NCI-H748 (cell line): ENCODE measurements at regions not wholly inside any gene's neighbourhood (a gene's known extent, or its start where the extent isn't known, plus 50 kb on each side); places are given as distances from the start of the nearest gene placed in this dataset.
A peak's percentile ranks its signal among the peaks of the same experiment; 100 is the strongest.
"Not testable (repeated sequence)": the region's sequence is repeated elsewhere in the genome, so short reads cannot be mapped to it uniquely, and the experiment has no call there.

Experiments
- DNase-seq: peaks from one replicate; lab custom pipeline; 2025; ENCODE audit not compliant: unreplicated experiment; lab: John Stamatoyannopoulos, UW

DNA sequence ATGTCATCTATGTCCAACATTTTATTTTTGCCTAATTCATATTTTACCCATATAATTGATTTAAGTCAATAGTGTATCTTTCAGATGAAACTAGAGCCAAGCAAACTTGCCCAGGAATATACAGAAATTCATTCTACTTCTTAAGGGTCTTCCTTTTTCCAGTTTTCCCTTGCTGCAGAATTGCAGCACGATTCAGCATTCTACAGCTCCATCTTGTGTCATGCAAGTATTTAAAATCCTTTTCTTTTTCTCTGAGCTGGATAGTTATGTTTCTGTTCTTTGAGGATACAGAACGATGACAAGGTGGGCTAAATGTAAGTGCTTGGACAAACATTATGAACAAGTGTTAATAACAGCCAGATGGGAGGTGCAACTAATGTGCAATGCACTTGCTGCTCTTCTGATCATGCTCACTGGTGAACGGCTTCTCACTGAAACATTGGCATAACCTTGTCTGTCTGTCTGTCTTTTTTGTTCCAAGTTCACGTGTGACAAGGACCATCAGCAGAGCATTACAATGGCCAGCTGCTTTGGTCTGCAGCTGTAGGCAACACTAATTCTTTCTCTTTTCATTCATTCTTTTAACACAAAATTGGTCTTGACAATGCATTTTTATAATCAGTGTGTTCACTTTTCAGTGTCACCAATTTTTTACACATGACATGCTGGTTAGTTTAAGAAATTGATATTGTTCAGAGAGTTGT lies 1821.7 kb downstream of the ARAP2 start:
- peak; percentile 57 for DNase-seq

DNA sequence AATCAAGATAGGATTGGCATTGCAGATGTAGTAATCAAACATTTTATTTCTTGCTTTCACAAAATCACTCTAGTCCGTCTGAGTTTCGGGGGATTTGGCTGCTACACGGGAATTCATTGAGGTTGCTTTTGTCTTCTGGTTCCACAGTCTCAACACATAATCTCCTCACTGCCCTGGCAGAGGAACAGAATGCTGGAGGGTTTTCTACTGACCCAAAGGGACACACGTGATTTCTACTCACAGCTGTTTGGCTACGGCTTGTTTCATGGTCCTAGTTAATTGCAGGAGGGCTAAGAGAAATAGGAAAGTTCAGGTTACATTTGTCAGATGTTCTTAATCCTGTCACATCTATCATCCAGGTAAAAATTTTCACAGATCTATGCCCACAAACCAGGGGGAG lies 1811.6 kb downstream of the ARAP2 start:
- DNase-seq: no peak

DNA sequence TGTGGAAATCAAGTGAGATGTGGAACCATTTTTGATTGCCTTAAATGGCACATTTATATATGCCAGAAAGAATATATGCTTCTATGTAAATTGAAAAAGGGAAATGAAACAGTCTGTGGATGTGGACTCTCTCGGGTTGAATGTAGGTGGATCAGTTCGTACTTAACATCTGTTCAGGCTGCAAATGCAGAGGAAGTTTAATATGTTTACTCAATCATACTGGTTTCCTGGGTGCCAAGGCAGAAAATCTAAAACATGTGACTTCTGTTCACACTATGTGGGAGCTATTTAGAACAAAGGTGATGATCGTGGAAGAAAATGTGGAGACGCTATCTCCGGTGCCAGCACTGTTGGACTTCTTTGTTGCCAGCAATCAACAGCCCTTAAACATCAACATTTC lies 1809.9 kb downstream of the ARAP2 start:
- DNase-seq: not testable (repeated sequence)

DNA sequence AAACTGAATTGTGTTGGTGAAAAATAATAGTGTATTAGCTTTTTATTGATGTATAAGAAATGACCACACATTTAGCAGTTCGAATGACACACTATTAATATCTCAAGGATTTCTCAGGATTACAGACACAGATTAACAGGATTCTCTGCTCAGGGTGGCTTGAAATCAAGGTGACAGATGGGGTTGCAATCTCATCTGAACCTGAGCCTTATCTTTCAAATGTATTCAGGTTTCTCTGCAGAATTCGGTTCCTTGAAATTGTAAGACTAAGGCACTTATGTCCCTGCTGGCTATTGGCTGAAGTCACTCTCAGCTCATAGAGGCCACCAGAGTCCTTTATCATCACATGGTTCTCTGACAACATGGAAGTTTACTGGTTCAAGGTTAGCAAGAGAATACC lies 1780.1 kb downstream of the ARAP2 start:
- no peak for DNase-seq

DNA sequence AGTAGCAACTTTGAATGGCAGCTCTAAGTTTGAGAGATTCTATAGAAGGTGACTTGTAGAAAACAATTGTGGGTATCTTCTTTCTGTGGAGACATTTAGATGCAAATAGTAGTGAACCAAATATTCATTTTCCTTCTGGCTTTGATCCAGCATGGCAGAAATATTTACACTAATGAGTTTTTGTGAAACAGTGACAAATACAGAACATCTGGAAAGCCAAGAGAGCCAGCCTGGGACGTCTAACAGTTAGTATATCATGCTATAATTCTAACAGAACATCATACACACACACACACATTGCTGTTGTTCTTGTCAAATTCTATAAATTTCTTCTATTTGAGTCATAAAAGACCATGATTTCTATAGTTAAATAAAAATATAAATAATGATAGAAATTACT lies 1777.9 kb downstream of the ARAP2 start:
- DNase-seq: no peak

DNA sequence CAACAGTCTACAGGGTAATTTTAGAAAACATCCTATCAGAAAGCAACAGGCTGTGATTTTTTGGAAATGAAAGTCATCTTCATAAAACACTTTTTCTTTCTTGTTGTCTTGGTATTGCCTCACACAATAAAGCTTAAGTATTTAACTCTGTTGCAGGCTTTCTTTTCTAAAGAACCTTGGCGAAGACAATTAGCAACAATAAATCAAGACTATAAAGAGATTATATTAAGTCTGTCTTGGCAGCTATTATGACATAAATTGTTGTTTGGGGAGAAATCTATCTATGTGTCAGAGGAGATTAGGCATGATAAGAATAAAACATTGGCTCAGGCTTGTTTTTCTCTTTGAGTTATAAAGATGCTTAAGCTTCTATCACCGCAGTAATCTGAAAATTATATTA lies 1774.8 kb downstream of the ARAP2 start:
- DNase-seq: no peak

DNA sequence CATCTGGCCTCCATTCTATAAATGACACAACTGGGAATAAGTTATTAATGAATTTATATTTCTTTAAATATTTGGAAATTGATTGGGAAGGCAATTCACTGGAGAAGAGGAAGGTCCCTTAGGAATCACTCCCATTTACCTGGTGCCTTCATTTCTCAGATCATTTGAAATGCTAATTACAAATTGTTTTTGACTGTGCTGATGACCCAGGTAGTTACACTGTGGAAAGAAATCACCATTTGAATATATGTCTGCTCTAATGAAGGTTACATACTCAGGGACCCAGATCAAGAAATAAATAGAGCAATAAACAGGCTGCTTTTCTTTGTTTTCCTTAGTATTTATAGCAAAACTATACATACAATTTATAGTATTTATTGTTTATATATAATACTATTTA lies 1759.1 kb downstream of the ARAP2 start:
- DNase-seq: no peak

DNA sequence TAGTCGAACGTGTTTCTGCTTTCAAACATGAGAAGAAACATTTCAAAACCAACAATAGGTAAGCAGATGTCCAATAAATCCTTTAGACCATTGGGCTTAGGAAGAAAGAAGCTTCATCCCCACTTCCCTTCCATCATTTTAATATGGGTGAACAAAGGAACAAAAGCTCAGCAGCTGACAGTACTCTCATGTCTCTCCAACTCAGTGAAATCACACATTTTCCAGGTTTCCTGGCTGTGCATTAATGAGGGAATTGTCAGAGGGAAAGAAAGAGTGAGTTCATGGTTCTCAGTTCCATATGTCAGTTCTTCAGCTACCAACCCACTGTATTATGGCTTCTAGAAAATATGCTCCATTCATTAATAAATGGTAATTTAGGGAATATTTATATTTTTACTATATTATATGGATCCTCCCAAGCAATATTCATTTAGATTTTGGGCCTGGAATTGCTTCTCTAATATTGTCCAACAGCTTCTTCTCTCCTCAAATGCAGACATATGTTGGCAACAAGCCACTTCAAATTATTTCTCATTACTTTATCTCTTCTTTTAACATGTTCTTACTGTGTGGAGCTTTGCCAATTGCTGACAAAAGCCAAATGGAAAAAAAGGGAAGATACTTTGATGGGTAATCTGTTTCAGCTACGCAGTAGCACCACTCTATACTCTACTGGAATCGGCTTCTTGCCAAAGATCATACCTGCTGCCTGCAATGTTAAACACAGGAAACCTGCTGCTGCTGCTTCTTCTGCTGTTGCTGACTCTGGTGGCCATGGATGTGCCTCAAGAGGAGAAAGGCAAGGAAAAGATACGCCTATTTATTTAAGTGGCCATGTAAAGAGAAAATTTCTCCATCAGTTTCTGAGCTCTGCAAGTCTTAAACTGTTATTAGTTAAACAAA lies 1757.6 kb downstream of the ARAP2 start:
- DNase-seq: peak; percentile 1

DNA sequence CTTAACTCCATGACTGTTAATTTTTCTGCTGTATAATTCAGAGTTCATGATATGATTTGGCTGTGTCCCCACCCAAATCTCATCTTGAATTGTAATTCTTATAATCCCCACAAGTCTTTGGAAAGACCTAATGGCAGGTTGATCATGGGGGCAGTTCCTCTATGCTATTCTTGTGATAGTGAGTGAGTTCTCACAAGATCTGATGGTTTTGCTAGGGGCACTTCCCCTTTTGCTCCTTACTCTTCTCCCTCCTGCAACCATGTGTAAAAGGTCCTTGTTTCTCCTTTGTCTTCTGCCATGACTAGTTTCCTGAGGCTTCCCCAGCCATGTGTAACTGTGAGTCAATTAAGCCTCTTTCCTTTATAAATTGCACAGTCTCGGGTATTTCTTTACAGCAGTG lies 1751.9 kb downstream of the ARAP2 start:
- DNase-seq: no peak

DNA sequence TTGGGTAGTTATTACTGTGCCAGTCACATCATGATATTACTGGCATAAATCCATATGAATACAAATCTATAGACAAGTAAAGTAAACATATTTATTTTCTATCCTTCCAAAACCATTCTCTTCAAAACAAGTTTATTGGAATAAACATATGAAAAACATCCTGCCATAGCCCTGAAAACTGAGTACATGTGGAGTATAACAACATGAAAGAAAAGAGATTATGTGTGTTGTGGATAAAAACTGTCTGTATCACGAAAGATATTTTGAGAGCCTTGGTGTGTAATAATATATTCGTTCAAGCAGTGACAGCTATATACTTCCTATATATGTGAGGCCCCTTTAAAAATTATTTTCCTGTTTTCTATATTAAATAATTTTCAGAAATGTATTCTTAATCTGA lies 1742.2 kb downstream of the ARAP2 start:
- no peak for DNase-seq

DNA sequence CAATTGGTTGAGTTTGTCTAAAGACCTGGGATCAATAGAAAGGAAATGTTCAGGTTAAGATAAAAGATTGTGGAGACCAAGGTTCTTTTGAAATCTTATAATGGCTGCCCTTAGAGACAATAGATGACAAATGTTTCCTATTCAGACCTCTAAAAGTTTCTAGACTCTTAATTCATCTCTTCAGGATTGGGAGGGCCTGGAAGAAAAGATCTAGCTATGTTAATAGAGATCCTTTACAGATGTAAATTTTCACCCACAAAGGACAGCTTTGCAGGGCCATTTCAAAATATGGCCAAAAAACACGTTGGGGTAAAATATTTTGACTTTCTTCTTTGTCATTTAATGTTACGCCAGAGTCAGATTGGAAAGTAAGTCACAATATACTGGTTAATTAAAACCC lies 1739.6 kb downstream of the ARAP2 start:
- not testable (repeated sequence) for DNase-seq

DNA sequence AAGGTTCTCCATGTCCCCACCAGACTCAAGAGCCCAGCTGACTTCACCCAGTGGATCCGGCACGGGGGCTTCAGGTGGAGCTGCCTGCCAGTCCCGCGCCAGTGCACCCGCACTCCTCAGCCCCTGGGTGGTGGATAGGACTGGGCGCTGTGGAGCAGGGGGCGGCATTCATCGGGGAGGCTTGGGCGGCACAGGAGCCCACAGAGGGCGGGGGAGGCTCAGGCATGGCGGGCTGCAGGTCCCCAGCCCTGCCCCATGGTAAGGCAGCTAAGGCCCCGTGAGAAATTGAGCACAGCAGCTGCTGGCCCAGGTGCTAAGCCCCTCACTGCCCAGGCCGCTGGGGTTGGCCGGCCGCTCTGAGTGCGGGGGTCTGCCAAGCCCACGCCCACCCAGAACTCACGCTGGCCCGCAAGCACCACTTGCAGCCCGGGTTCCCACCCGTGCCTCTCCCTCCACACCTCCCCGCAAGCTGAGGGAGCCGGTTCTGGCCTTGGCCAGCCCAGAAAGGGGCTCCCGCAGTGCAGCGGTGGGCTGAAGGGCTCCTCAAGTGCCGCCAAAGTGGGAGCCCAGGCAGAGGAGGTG lies 1737.7 kb downstream of the ARAP2 start:
- not testable (repeated sequence) for DNase-seq

DNA sequence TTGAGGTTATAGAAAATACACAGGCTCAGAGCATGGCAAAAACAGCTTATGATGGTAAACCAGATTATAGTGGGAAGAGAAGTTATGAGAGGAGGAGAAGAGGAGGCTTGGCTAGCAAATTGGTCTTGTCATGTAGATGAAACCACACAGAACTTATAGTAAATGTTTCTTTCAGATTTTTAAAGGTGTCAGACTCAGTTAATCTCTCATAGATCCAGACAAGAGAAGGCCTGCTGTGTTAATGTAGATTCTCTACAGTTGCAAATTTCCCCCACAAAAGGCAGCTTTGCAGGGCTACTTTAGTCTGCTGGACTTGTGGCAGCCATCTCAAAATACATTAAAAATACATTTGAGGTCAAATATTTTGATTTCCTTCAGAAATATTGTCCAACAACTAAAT lies 1731.7 kb downstream of the ARAP2 start:
- no peak for DNase-seq

DNA sequence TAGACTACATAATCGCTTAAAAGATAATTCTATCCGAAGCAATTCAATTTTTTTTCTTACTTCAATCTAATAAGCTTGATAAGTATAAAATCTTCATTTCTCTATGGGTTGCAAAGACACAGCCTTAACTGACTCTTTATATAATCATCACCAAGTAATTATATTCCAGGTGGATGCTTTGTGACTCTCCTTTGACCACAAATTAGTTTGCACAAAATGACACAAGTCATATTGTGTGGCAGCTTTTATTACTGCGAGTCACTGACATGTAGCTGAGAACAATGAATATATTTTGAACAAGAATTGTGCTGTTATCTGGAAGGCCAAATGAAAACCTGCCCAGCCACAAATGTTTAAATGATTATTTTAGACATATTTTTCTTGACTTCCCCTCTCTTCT lies 1727.8 kb downstream of the ARAP2 start:
- peak; percentile 75 for DNase-seq

DNA sequence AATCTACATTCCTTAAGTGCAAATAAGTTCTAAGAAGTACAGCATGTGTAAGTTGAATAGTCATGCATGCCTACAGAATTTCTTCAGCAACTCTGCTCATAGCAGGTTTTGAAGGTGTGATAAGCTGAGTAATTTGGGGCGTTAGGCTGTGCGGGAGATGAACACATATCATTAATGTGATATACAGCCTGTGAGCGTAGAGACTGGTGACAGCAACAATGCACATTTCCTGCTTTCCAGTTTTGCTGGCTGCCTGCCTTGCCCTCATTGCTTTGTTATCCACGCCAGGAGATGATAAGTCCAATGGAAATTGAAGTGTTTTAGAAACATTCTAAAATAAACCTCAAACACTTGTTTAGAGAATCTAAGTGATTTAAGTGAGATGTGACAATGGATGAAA lies 1709.4 kb downstream of the ARAP2 start:
- no peak for DNase-seq

DNA sequence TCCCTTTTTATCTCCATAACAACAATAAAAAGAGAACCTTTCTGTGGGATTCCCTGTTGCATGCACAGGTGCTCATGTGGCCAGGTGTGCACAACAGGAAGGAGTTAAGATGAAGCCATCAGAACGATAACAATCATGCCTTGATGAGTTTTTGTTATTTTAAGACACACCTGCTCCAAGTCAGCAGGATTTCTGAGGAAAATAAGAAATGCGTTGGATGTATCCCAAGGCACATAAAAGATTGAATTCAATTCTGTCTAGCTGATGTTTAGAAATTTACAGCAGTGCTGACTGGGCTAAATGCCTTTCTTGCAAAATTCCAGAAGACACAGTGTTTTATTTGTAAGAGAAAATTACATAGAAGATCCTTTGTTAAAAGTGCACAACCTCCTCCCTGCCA lies 1678.2 kb downstream of the ARAP2 start:
- peak; percentile 85 for DNase-seq

DNA sequence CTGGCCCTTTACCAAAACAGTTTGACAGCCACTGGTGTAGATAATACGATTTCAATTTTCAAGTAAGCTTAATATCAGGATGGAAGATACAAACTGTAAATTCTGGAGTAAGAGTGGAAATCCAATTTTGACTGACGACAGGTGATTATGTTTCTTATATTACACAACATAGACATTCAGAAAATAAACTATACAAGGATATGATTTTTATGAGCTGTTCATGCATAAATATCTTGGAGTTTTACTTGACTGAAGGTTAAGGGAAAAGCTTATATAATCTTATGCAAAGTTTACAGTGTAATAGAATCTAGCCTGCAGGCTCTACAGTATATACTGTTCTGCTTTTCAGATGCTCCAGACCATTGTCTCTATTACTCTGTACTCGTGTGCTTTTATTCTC lies 1672.3 kb downstream of the ARAP2 start:
- no peak for DNase-seq

DNA sequence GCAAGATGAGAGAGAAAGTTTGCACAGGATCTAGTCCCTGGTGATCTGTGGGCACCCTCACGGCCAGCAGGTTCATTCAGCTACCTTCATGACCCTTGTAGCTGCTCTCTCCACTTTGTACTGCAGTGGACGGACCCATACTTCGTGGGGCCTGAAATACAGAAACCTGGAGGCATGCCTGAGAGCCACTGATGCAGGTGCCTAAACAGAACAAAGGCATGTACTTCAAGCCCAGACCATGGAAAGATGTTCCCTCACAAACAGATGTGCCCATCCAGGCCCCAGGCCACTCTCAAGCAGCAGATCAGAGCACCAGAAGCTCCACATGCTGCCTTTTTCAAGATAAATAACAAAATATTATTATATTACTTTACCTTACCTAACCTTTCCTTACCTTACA lies 1629.0 kb downstream of the ARAP2 start:
- no peak for DNase-seq

DNA sequence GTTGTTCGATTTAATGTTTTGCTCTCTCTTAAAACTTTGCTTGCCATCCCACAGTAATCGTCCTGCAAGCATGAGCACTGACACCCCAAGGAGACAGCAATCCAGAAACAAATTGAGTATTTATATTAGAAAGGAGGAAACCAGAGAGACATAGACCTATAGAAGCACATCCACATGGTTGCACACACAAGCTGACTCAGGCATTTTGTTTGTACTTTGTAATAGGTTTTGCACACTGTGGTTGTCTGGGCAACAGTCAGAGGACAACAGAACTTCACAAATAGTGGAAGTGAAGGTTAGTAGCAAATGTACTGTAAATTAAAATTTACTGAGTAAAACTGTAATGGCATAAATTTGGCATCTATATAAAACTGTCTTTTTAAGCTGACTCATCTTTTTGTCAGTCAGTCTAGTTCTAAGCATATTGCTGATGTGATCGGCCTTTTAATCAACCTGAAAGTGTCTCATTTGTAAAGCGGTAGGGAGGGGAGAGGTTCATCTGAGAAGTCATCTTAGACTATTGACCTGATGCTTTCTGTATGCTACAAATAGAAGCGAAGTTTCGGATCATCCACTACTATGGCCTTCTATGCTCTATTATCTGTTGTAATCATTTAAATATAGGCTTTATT lies 1624.7 kb downstream of the ARAP2 start:
- peak; percentile 5 for DNase-seq

DNA sequence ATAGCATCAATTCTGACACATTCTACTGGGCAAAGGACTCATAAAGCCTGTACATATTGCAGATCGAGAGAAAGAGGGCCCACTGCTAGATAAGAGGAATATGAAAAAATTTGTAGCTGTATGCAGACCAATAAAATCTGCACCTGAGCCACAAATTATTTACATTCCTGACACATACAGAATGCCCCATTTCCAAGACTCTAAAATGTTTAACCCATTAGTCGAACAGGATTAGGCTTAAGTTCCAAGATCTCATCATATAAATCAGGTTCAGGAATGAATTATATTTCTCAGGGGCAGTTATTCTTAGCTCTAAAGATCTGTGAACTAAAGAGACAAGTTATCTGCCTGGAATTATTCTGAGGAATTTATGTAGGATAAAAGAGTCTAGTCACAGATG lies 1615.8 kb downstream of the ARAP2 start:
- no peak for DNase-seq

DNA sequence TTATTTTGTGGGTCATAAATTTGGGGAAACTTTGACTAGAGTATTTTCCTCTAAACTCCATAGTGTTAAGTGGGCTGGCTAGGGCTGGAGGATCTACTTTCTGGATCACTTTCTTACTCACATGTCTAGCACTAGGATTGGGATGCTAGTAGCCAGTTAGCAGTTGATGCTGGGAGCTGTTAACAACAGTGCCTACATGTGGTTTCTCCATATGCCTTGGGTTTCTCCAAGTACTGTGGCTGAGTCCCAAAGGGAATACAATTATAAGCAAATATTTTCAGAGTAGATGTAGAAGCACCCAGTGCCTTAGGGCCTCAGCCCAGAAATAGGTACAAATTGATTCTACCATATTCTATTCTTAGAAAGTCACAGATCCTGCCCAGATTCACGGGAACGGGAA lies 1614.9 kb downstream of the ARAP2 start:
- DNase-seq: no peak

DNA sequence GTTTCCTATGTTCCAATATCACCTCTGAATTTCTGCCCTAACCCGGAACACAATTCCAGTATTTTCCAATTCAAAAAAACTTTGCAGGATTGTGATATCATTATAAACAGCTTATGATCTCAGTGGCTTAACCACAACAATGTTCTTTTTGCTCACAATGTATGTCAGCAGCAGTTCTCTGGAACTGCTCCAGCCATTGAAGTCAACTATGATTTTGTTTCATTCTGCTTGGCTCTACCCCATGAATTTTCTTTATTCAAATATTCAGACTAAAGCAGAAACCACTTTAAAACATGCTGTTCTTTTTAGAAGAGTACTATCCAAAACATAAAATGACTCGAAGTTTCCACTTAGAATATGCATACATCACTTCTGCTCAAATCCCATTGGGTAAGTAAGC lies 1611.1 kb downstream of the ARAP2 start:
- DNase-seq: no peak
